K562 (cell line): ENCODE measurements at regions not wholly inside any gene's neighbourhood (a gene's known extent, or its start where the extent isn't known, plus 50 kb on each side); places are given as distances from the start of the nearest gene placed in this dataset.

Experiments used
- ARNT ChIP-seq, 2 experiments: fragments of 450-650 bp; IDR thresholded peaks; 2 replicates each; pipeline ENCODE4 v1.6.1; 2016; ENCODE audit warnings: mild to moderate bottlenecking in 1 of 2
- BACH1 ChIP-seq: fragments of 200-800 bp; sonication (Bioruptor generic); IDR thresholded peaks from 2 replicates; pipeline ENCODE4 v1.6.1; 2016; ENCODE audit warnings: missing genetic modification characterization, missing compliant biosample characterization
- BCL6 ChIP-seq: fragments of 250-450 bp; sonication (Bioruptor Pico); IDR thresholded peaks from 2 replicates; pipeline ENCODE4 v1.4.0; 2020
- CCNT2 ChIP-seq: IDR thresholded peaks from 2 replicates; pipeline ENCODE4 v1.6.1; 2011; ENCODE audit warnings: borderline replicate concordance, low read depth, mild to moderate bottlenecking, moderate library complexity, mixed read lengths, low read length; ENCODE audit not compliant: insufficient read length; ENCODE audit errors: extremely low read depth
- CREM ChIP-seq: IDR thresholded peaks from 2 replicates; pipeline ENCODE4 v1.6.1; 2014; ENCODE audit warnings: antibody characterized with exemption, low read depth
- ILF3 ChIP-seq: fragments of 450-650 bp; IDR thresholded peaks from 2 replicates; pipeline ENCODE4 v1.6.1; 2018; ENCODE audit warnings: antibody characterized with exemption, mild to moderate bottlenecking, moderate library complexity, borderline replicate concordance
- KDM5B ChIP-seq: fragments of 200-600 bp; sonication (generic); IDR thresholded peaks from 2 replicates; pipeline ENCODE4 v1.6.1; 2012; ENCODE audit warnings: low read depth, mild to moderate bottlenecking, moderate library complexity, low read length, control low read depth, inconsistent platforms; ENCODE audit not compliant: insufficient replicate concordance
- NR2C1 ChIP-seq, 2 experiments: fragments of 450-650 bp; IDR thresholded peaks; 2 replicates each; pipeline ENCODE4 v1.6.1; 2017; ENCODE audit warnings: mild to moderate bottlenecking in 2 of 2, antibody characterized with exemption in 1 of 2, inconsistent platforms in 1 of 2, missing compliant biosample characterization in 1 of 2, missing genetic modification characterization in 1 of 2
- NR2C2 ChIP-seq, 2 experiments: fragments of 200-800 bp in 1 of 2; sonication (Bioruptor generic) in 1 of 2; sonication (generic) in 1 of 2; formaldehyde crosslinking in 1 of 2; IDR thresholded peaks; 2 replicates each; pipeline versions ENCODE4 v1.6.1 to v1.8.0; 2016 to 2022; ENCODE audit warnings: mild to moderate bottlenecking in 1 of 2, missing compliant biosample characterization in 1 of 2, missing genetic modification characterization in 1 of 2, missing genetic modification reagents in 1 of 2
- SIN3B ChIP-seq: fragments of 450-650 bp; IDR thresholded peaks from 2 replicates; pipeline ENCODE4 v1.6.1; 2017; ENCODE audit warnings: low read depth, mild to moderate bottlenecking, moderate library complexity
- SRSF1 ChIP-seq: fragments of 200-400 bp; formaldehyde crosslinking; IDR thresholded peaks from 2 replicates; pipeline ENCODE4 v1.6.1; 2017; ENCODE audit warnings: mild to moderate bottlenecking, low read depth, low read length, moderate library complexity
- ZNF398 ChIP-seq: fragments of 250-450 bp; sonication (Bioruptor Pico); IDR thresholded peaks from 2 replicates; pipeline ENCODE4 v1.8.0; 2021; ENCODE audit warnings: moderate library complexity, mild to moderate bottlenecking, inconsistent platforms
- TF ChIP-seq, protein P1 (sequence below): sonication (generic); formaldehyde crosslinking; IDR thresholded peaks from 2 replicates; pipeline ENCODE4 v1.8.1; 2023; ENCODE audit warnings: mild to moderate bottlenecking, missing genetic modification reagents, moderate library complexity
- TF ChIP-seq, protein P2 (sequence below): fragments of 250-450 bp; sonication (Bioruptor Pico); IDR thresholded peaks from 2 replicates; pipeline ENCODE4 v1.8.0; 2022; ENCODE audit warnings: inconsistent platforms
- TF ChIP-seq, protein P3 (sequence below): fragments of 450-650 bp; conservative IDR thresholded peaks from 2 replicates; pipeline ENCODE4 v1.6.1; 2016; ENCODE audit warnings: missing genetic modification characterization, low read depth, mild to moderate bottlenecking, missing compliant biosample characterization, moderate library complexity

DNA sequence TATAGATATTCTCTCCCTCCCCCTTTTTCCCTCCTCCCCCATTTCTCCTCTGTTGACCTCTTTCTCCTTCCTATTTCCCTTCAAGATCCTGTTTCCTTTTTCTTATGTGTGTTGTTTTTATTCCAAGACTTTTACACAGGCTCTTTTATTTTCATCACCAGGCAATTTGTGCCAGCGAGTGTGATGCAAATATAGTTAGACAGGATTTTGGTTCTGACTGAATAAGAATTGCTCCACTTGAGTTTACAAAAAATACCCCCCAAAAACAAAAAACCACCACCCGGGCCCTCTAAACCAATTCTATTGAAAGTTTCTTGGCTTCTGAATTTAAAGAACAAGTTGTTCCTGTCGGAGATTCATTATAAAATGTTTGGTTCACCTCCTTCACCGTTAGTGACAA lies 50.9 kb upstream of the MAPK4 start (continued):
- TF ChIP-seq, protein P1, sequence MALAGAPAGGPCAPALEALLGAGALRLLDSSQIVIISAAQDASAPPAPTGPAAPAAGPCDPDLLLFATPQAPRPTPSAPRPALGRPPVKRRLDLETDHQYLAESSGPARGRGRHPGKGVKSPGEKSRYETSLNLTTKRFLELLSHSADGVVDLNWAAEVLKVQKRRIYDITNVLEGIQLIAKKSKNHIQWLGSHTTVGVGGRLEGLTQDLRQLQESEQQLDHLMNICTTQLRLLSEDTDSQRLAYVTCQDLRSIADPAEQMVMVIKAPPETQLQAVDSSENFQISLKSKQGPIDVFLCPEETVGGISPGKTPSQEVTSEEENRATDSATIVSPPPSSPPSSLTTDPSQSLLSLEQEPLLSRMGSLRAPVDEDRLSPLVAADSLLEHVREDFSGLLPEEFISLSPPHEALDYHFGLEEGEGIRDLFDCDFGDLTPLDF (CRISPR knock-in tag): no peak
- no peak for TF ChIP-seq ZNF398 (CRISPR knock-in tag)
- TF ChIP-seq SRSF1: no peak
- no peak for TF ChIP-seq CCNT2
- no peak for TF ChIP-seq ARNT (IDR thresholded peaks at IDR 0.05)
- TF ChIP-seq BCL6 (CRISPR knock-in tag): no peak
- no peak for TF ChIP-seq ILF3
- TF ChIP-seq CREM: no peak
- TF ChIP-seq, protein P2, sequence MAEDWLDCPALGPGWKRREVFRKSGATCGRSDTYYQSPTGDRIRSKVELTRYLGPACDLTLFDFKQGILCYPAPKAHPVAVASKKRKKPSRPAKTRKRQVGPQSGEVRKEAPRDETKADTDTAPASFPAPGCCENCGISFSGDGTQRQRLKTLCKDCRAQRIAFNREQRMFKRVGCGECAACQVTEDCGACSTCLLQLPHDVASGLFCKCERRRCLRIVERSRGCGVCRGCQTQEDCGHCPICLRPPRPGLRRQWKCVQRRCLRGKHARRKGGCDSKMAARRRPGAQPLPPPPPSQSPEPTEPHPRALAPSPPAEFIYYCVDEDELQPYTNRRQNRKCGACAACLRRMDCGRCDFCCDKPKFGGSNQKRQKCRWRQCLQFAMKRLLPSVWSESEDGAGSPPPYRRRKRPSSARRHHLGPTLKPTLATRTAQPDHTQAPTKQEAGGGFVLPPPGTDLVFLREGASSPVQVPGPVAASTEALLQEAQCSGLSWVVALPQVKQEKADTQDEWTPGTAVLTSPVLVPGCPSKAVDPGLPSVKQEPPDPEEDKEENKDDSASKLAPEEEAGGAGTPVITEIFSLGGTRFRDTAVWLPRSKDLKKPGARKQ (CRISPR knock-in tag): no peak
- no peak for TF ChIP-seq NR2C1 (IDR thresholded peaks at IDR 0.05)
- TF ChIP-seq NR2C1 (tag; IDR thresholded peaks at IDR 0.05): no peak
- no peak for TF ChIP-seq SIN3B
- no peak for TF ChIP-seq KDM5B
- no peak for TF ChIP-seq NR2C2 (CRISPR knock-in tag; IDR thresholded peaks at IDR 0.05)
- no peak for TF ChIP-seq NR2C2 (tag; IDR thresholded peaks at IDR 0.05)
- TF ChIP-seq, protein P3, sequence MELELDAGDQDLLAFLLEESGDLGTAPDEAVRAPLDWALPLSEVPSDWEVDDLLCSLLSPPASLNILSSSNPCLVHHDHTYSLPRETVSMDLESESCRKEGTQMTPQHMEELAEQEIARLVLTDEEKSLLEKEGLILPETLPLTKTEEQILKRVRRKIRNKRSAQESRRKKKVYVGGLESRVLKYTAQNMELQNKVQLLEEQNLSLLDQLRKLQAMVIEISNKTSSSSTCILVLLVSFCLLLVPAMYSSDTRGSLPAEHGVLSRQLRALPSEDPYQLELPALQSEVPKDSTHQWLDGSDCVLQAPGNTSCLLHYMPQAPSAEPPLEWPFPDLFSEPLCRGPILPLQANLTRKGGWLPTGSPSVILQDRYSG (tag): no peak
- no peak for TF ChIP-seq BACH1 (tag)
